Mucosa of gallbladder (tissue), 1 donor: ENCODE measurements at regions not wholly inside any gene's neighbourhood (a gene's known extent, or its start where the extent isn't known, plus 50 kb on each side); places are given as distances from the start of the nearest gene placed in this dataset.
A peak's percentile ranks its signal among the peaks of the same experiment; 100 is the strongest.

Experiments used
- DNase-seq: peaks from one replicate; pipeline ENCODE4 v3.0.0-alpha.2; 2020; ENCODE audit warnings: low spot score
- donor health status: DM: no; HTN: no; CAD: no.

DNA sequence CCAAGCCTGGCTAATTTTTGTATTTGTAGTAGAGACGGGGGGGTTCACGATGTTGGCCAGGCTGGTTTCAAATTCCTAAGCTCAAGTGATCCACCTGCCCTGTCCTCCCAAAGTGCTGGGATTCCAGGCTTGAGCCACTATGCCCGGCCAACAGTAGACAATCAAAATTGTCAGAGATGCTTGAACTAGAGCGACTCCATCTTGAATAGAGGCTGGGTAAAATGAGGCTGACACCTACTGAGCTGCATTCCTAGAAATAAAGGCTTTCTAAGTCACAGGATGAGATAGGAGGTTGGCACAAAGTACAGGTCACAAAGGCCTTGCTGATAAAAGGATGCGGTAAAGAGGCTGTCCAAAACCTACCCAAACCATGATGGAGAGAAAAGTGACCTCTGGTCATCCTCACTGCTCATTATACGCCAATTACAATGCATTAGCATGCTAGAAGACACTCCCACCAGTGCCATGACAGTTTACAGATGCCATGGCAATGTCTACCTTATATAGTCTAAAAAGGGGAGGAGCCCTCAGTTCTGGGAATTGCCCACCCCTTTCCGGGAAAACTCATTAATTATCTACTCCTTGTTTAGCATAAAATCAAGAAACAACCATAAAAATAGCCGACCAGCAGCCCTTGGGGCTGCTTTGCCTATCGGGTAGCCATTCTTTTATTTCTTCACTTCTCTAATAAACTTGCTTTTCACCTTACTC is 134.5 kb downstream of the BAMBI start:
- DNase-seq: peak; percentile 1

DNA sequence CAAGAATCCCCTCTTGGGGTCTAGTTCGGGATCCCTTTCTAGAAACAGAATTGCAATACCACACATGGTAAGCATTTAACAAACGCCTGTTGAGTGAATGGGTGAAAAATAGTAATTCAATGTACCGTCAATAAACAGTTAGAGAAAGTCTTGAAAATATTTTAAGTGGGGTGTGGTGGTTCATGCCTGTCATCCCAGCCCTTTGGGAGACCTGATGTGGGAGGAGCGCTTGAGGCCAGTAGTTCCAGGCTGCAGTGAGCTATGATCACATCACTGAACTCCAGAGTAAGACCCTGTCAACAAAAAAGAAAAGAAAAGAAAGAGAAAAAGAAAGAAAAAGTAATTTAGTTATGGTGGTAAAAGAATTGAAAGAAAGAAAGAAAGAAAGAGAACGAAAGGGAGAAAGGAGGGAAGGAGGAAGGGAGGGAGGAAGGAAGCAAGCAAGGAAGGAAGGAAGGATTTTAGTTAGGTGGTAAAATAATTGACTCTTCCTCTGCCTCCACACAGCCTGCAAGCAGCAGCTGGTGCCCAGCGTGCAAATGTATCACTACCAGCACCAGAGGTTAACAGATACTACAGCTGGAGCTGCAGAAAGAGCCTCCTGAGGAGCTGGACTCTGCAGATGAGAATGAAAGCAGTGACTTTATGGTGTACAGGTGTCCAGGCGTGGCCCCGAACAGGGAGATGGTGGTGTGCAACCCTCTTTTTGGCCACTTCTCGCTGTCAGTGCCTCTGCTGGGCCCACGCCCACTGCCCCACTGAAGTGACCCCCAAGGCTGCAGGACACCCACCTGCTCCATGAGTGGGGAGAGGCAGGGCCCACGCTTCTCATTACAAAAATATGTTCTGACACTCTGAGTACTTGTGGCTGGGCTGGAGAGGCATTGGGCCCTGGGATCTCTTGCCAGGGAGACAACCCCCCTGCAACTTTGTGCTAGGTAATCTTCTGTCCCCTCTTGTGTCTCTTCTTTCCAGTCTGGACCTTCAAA is 135.4 kb downstream of the BAMBI start:
- DNase-seq: no peak

DNA sequence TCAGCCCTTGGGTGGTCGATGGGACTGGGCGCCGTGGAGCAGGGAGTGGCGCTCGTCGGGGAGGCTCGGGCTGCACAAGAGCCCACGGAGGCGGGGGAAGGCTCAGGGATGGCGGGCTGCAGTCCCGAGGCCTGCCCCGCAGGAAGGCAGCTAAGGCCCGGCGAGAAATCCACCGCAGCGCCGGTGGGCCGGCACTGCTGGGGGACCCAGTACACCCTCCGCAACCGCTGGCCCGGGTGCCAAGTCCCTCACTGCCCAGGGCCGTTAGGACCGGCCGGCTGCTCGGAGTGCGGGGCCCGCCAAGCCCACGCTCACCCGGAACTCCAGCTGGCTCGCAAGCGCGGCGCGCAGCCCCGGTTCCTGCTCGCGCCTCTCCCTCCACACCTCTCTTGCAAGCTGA is 138.4 kb downstream of the BAMBI start:
- no peak for DNase-seq

DNA sequence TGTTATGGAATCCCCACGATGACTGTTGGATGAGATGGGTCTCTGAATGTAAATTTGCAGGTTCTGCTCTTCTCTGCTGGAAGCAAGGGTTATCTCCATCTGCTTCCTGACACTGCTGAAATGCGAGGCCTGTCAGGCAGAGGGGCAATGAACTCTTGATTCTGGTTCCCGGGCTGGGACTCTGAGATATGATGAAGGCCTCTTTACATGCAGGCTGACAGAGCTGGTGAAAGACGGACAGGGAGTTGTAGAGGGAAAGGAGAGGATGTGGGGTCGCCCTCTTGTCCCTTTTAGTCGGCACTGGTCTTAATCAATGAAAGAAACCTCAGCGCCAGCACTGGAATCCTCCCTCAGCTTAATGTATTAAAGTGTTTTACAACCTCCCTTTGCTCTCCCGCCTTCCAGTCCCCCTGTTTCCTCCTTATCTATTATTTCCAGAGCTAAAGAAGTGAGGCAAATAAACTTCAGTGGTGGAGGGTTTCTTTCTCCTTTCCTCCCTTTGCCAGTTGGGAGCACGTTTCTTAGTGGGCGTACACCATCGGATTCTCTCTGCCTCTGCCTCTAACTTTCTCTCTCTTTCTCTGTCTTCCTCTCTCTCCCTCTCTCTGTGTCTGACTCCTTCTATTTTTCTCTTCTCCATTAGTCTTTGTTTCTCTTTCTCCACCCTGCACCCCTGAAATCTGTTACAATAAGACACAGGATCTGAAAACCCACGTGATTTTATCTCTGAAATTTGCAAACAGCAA is 145.6 kb downstream of the BAMBI start:
- DNase-seq: no peak

DNA sequence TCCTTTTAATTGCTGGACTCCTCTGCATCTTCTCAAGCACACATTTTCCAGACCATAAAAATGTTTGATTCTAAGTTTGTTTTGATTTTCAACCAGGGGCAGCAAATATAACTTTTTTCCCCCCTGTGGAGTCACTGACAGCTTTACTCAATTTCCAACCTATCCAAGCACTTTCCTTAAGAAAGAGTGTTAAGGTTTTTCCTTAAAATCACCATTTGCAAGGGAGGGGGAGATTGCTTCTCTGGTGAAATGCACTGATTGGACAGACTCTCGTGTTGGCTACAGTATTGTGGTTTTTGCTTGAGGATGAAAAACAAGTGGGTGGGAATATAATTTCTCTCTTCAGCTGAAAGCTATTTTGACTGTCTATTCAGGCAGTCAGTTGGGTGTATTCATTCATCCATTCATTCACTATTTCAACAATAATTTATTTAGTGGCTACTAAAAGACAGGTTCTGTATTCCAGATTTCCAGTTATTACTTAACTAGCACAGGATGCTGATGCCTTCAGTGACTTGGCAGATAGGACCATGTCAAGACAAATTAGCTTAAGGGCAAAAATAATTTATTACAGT is 146.3 kb downstream of the BAMBI start:
- DNase-seq: no peak

DNA sequence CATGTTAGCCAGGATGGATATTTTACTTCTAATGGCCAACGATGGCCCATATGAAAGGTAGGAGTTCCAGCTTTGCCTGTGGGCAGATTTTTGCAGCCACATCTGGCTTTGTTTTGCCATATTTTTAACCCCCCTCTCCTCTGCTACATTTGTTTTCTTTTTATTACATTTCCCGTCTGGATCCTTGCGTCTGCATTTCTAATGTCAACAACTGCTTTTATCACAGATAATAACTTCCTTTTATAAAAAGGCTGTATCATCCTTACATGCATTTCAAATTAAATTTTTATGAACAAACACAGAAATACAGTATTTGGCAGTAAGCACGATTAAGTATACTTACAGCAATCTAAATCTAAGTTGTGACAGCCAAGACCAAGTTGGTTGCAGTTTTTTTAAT is 156.0 kb downstream of the BAMBI start:
- DNase-seq: no peak

DNA sequence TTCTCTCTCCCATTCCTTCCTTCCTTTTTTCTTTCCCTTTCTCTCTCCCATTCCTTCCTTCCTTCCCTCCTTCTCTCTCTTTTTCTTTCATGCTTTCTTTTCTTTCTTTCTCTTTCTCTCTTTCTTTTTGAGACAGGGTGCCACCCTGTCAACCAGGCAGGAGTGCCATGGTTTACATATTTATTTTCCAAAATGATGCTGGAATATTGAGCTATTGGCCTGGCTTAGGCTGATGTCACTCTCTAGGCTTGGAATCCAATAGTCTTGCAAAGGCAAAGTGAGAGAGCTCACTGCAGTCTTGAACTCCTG is 159.1 kb downstream of the BAMBI start:
- DNase-seq: no peak

DNA sequence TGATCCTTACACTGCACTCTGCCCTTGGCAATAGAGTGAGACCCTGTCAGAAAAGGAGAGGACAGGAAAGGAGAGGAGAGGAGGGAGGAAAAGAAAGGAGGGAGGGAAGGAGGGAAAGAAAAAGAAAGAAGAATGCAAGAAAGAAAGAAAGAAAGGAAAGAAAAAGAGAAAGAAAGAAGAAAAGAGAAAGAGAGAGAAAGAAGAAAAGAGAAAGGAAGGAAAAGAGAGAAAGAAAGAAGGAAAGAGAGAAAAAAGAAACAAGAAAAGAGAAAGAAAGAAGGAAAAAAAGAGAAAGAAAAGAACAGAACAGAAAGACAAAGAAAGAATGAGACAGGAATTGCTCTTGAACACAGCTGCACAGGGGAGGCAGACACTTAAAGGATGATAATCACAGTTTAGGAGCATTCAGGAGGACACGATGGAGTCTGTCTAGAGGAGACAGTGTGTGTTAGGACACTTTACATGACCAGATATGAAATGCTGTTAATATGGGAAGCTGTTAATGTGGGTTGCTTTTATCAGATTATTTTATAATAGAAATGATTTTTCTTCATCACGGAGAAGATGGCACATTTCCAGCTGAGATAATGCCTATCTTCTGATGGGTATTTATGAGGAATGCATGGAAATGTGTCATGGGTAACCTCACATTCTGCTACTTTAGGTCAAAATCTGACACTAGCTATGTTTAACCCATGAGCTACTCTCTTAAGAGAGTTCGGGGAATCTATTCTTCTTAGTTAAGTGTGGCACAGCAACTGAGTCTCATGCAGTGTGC is 160.5 kb downstream of the BAMBI start:
- no peak for DNase-seq

DNA sequence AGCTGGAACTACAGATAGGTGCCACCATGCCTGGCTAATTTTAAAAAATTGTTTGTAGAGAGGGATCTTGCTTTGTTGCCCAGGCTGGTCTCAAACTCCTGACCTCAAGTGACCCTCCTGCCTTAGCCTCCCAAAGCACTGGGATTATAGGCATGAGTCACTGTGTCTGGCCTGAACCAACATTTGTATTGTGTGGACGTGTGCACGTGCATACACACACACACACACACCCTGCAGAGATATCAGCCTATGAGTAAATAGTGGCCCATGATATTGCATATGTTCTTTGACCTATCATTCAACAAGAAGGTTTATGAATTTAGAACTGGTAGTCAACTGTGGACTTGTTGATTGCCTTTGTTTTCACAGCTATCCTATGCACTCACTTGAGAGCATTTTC is 161.6 kb downstream of the BAMBI start:
- DNase-seq: peak; percentile 46

DNA sequence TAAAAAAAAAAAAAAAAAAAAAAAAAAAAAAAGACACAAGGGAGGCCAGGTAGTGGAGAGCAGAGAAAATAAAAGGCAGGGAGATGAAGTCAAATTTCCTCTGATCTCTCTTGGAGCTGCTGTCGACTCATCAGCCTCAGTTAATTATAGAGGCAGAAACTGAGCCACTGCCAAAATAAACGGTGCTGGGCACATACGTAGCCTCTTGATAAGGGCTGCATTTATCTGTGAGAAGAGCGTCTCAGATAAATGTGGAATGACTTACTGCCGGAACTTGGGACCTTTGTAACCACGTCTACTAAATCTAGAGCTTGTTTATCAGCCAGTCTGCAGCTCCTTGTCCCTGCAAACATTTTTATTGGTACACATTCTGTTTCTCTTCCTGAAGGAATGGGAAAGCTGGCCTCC is 162.3 kb downstream of the BAMBI start:
- peak; percentile 79 for DNase-seq

DNA sequence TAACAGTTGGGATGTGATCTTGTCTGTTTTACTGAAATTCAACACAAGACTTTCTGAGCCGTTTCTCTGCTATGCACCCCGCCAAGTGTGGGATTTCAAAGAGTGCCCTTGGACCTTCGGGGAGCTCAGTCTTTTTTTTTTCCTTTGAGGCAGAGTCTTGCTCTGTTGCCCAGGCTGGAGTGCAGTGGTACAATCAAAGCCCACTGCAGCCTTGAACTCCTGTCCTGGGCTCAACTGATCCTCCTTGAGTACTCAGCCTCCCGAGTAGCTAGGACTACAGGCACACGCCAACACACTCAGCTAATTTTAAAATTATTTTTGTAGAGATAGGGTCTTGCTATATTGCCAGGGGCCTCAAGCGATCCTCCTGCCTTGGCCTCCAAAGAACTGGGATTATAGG is 162.9 kb downstream of the BAMBI start:
- no peak for DNase-seq

DNA sequence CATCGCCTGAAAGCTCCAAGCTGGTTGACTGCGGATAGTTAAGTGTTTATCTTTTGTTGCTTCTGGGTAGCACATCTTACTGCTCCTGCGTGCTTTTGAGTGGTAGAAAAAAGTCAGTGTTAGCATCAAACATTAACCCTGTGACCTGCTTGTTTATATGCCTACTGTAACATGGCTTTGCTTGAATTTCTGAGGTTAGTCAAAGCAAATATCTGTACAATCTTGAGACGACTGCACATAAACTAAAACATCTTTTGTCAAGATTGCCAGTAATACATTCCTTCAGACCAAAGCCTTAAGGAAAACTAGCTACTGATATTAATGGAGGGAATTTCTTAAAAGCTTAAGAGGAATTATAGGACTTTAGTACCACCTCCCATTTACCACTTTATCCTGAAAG is 163.7 kb downstream of the BAMBI start:
- no peak for DNase-seq

DNA sequence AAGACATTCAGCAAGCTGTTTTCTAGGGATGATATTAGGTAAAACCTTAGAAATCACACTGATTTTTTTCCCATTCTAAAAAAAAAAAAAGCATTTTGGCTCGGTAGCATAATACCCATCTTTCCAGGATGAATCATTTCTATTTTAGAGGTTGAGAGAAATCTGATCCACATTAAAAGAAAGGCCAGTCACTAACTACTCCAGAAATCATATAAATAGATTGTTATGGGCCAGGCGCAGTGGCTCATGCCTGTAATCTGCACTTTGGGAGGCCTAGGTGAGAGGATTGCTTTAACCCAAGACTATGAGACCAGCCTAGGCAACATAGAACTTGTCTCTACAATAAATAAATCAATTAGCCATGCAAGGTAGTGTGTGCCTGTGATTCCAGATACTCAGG is 164.3 kb downstream of the BAMBI start:
- DNase-seq: no peak

DNA sequence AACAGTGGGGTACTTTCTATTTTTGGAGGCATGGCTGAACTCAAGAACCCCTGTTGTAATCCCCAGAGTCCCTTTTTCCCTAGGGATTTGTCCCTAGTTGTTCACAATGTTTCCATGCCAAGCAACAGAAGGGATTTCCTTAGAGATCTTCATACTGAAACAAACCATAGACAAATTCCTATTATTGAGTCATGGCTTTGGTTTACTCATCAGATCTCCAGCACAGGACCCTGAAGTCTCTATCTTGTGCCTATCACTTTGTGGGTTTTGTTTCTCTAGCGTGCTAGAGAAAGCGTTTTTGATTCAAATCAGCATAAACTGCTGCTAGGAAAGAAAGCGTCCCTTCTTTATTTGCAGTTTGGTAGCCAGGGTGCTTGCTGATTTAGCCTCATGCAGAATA is 165.0 kb downstream of the BAMBI start:
- DNase-seq: no peak

DNA sequence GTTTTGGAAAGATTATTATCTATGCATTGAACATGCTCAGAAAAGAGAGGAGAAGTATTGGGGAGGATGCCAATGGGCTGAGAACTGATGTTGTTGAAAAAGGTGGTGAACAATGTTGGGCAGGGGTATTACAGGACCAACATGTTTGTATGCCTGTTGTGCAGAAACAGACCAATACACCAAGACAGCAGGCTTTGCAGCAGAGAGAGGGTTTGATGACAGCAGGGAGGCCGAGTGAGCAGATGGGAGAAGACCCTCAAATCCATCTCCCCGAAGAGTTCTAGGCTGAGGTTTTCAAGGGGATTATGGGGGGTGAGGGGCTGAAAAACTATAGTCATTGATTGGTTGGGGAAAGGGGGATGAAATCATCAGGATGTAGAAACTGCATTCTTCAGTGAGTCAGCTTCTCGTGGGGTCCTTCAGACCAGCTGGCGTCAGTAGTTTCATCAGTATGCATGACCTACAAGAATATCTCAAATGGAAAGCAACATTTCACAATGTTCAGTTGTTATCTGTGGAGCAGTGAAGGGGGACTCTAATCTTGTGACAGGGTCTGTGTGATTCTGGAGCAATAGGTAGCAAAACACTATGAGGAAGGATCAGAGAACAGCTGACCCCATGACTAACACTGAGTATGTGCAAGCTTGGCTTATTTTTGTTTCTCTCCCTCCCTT is 167.8 kb downstream of the BAMBI start:
- DNase-seq: no peak

DNA sequence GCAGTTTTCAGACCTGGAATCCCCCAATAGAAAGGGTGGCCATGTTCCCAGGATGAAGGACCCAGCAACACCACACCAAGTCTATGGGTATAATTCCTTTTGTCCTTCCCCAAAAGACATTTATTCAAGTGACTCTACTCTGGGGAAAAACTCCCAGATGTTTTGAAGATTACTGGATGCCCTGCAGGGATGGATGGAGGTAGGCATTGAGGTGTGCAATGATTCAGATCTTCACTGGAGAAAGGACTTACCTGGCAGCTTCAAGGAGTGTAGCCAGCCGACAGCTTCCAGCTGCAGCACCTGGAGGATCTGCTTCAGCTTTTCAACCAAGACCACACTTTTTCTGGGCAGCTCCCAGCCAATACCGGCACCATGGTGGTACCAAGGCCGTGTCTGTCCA is 172.0 kb downstream of the BAMBI start:
- no peak for DNase-seq

DNA sequence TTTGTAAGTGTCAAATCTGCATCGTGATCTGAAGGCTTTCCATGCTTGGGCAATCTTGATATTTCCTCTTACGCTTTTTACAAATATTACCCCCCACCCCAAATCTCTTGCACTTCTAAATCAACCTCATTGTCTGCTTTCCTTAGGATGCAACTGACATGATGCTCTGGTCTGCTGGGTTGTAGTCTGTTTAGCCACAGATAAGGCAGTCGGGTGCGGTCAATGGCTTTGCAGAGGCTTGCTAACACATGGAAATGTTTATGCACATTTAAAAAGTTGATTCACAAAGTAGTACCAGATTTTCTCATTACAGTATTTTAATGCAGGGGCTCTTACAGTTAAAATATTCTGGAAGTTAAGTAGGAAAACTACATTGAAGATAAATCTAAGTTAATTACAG is 172.5 kb downstream of the BAMBI start:
- DNase-seq: no peak

DNA sequence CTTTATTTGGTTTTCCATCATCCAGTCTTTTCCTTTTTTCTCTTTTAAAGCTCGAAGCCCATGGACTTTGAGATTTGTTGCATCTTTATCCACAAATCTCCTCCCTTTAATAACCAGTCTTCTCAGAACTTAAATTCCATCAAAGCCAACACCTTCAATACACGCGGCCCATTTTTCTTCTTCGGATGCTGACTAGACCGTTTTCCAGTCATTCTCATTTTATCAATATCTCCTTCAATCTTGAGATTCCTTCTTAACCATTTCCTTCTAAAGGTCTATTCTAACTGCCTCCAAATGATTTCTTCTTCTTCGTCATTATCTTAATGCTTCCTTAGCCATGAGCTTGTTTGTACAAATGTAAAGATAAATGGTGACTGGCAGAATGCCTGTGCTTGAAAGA is 173.5 kb downstream of the BAMBI start:
- no peak for DNase-seq

DNA sequence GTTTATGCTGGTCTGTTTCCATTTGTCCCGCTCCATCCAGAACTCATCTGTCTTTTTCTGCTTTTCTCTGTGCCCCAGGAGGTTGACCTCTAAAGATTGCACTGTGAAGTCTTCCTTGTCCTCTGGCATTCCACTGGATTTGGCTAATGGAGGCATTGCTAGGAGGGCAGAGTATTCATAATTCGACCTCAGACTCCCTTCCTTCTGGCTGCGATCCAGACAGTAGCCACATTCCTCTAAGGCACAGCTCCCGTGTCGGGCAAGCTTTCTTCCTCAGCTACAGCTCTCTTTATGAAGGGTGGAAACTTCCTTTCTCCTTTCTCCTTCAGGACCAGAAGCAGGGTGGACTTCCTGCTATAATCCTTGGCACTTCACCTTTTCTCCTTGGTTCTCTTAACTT is 175.9 kb downstream of the BAMBI start:
- DNase-seq: peak; percentile 32

DNA sequence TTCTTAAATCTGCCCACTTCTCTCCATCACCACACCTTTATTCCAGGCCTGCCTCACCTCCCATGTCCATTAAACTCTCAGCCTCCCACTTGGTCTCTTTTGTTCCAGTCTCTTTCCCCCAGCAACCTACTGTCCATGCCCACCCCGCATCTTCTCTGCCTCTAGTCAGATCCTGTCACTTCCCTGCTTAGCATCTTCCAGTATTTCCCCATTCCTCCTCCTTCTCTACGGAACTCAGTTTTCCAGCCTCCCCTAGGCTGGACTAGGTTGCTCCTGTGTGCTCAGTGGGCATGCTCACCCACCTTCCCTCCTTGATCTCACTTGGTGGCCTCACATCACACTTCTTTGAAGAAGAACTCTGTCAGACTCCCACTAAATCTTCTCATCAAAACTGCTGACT is 179.8 kb downstream of the BAMBI start:
- no peak for DNase-seq

DNA sequence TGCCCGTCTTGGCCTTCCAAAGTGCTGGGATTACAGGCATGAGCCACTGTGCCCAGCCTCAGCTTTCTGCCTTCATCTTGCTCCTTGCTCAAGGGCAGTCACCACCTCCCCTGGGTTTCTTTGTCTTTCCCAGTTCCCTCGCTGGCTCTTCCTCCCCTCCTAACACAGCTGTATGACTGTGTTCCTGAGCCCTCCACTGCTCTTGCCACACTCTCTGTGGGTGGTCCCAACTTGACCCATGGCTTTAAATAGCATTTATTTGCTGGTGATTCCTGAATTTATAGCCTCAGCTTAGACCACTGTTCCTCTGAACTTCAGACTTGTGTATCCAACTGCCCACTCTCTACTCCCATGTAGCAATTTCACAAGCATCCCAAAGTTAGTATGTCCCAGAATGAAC is 181.3 kb downstream of the BAMBI start:
- no peak for DNase-seq
